K562 (cell line): ENCODE measurements at regions not wholly inside any gene's neighbourhood (a gene's known extent, or its start where the extent isn't known, plus 50 kb on each side); places are given as distances from the start of the nearest gene placed in this dataset.

ENCODE experiments used
- ETS2 ChIP-seq: IDR thresholded peaks from 2 replicates; pipeline ENCODE4 v1.6.1; 2016; ENCODE audit warnings: borderline replicate concordance, missing genetic modification characterization, mild to moderate bottlenecking, moderate library complexity, missing compliant biosample characterization; ENCODE audit not compliant: poor library complexity, severe bottlenecking
- FOXK1 ChIP-seq: sonication (generic); formaldehyde crosslinking; IDR thresholded peaks from 2 replicates; pipeline ENCODE4 v1.8.0; 2022; ENCODE audit warnings: missing genetic modification reagents, mild to moderate bottlenecking, borderline replicate concordance
- GABPB2 ChIP-seq: fragments of 250-450 bp; sonication (Bioruptor Pico); conservative IDR thresholded peaks from 2 replicates; pipeline ENCODE4 v1.5.1; 2021; ENCODE audit warnings: mild to moderate bottlenecking
- NR1H2 ChIP-seq: sonication (generic); formaldehyde crosslinking; IDR thresholded peaks from 2 replicates; pipeline ENCODE4 v1.4.0; 2020; ENCODE audit warnings: mild to moderate bottlenecking, missing genetic modification reagents
- SNRNP70 ChIP-seq: fragments of 200-400 bp; formaldehyde crosslinking; optimal IDR thresholded peaks from 2 replicates; pipeline ENCODE3; 2017; ENCODE audit warnings: low read depth, low read length
- TAF7 ChIP-seq: fragments of 450-650 bp; IDR thresholded peaks from 2 replicates; pipeline ENCODE4 v1.6.1; 2016; ENCODE audit warnings: missing genetic modification characterization, missing compliant biosample characterization
- WHSC1 ChIP-seq: IDR thresholded peaks from one replicate; pipeline ENCODE4 v1.6.1; 2012; ENCODE audit warnings: low read length, control low read depth, inconsistent platforms
- ZNF780A ChIP-seq: fragments of 250-450 bp; sonication (Bioruptor Pico); IDR thresholded peaks from 2 replicates; pipeline ENCODE4 v1.5.0; 2021; ENCODE audit warnings: mild to moderate bottlenecking
- TF ChIP-seq, protein P1 (sequence below), 2 experiments: IDR thresholded peaks; 2 replicates each; pipeline ENCODE4 v1.6.1; 2012; ENCODE audit warnings: improper control_type of control experiment in 2 of 2, low read depth in 2 of 2, low read length in 2 of 2, borderline replicate concordance in 1 of 2
- TF ChIP-seq, protein P2 (sequence below): fragments of 250-450 bp; sonication (Bioruptor Pico); IDR thresholded peaks from 2 replicates; pipeline ENCODE4 v1.8.0; 2022; ENCODE audit warnings: moderate library complexity, mild to moderate bottlenecking, inconsistent platforms

DNA sequence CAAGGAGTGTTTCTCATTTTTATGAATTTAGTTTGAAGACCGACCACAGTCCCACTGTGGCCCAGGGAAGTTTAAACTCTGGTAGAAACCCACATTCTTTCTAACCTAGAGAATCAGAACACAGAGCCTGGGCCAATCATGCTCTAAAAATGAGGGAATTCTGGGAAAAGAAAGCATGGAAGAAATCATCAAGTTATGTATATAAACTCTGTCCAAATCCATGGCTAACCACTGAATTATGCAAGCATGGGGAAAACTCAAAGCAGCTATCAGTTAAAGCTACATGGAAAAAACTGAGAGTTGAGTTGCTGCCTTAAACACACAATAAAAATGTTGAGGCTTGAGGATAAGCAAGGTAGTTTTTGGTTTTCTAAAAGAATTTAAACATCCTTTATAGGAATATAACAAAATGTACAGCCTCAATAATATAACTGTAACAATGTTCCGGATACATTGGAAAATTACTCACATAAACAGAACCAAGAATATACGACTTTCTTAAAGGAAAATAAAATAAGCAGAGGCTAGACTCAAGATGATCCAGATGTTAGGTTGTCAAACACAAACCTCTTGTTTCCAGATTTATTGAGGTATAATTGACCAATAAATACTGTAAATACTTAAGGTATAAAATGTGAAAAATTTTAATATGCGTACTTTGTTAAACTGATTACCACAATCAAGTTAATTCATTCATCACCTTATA, 311.2 kb upstream of the GNAI1 start (continued):
- TF ChIP-seq, protein P1, sequence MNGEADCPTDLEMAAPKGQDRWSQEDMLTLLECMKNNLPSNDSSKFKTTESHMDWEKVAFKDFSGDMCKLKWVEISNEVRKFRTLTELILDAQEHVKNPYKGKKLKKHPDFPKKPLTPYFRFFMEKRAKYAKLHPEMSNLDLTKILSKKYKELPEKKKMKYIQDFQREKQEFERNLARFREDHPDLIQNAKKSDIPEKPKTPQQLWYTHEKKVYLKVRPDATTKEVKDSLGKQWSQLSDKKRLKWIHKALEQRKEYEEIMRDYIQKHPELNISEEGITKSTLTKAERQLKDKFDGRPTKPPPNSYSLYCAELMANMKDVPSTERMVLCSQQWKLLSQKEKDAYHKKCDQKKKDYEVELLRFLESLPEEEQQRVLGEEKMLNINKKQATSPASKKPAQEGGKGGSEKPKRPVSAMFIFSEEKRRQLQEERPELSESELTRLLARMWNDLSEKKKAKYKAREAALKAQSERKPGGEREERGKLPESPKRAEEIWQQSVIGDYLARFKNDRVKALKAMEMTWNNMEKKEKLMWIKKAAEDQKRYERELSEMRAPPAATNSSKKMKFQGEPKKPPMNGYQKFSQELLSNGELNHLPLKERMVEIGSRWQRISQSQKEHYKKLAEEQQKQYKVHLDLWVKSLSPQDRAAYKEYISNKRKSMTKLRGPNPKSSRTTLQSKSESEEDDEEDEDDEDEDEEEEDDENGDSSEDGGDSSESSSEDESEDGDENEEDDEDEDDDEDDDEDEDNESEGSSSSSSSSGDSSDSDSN (IDR thresholded peaks at IDR 0.05; ENCODE audit: borderline replicate concordance in 1 of 2, low read depth in 2 of 2, low read length in 2 of 2) = no peak
- TF ChIP-seq SNRNP70 = no peak
- no peak for TF ChIP-seq WHSC1
- no peak for TF ChIP-seq ZNF780A (CRISPR knock-in tag)
- no peak for TF ChIP-seq TAF7 (tag)
- TF ChIP-seq, protein P2, sequence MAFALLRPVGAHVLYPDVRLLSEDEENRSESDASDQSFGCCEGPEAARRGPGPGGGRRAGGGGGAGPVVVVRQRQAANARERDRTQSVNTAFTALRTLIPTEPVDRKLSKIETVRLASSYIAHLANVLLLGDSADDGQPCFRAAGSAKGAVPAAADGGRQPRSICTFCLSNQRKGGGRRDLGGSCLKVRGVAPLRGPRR (CRISPR knock-in tag) = no peak
- TF ChIP-seq GABPB2 (CRISPR knock-in tag) = no peak
- TF ChIP-seq NR1H2 (CRISPR knock-in tag) = no peak
- TF ChIP-seq ETS2 = no peak
- no peak for TF ChIP-seq FOXK1
